ENCODE measurements at regions not wholly inside any gene's neighbourhood (a gene's known extent, or its start where the extent isn't known, plus 50 kb on each side); places are given as distances from the start of the nearest gene placed in this dataset.

DNA sequence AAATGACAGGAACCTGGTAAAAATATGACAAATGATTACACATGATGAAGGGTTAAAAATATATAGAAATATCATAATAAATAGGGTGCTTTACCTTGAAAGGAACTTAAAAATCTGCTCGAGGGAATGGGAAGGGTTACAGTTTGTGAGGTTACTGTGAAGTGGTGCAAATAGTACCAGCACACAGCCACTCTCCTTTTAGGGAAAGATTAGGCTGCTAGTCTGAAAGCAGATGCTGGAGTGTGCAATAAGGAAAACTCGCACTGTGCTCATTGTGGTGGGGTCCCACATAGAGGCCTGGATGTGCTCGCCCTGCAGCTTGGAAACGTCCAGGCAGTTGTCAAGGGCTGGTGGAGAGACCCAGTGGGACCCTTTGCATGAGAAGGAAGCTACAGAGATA, 145.9 kb upstream of the TBX20 start:
- TF ChIP-seq, protein P1, sequence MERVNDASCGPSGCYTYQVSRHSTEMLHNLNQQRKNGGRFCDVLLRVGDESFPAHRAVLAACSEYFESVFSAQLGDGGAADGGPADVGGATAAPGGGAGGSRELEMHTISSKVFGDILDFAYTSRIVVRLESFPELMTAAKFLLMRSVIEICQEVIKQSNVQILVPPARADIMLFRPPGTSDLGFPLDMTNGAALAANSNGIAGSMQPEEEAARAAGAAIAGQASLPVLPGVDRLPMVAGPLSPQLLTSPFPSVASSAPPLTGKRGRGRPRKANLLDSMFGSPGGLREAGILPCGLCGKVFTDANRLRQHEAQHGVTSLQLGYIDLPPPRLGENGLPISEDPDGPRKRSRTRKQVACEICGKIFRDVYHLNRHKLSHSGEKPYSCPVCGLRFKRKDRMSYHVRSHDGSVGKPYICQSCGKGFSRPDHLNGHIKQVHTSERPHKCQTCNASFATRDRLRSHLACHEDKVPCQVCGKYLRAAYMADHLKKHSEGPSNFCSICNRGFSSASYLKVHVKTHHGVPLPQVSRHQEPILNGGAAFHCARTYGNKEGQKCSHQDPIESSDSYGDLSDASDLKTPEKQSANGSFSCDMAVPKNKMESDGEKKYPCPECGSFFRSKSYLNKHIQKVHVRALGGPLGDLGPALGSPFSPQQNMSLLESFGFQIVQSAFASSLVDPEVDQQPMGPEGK (CRISPR knock-in tag; IDR thresholded peaks at IDR 0.05; ENCODE audit: borderline replicate concordance), result no peak
- TF ChIP-seq CSRNP3 (CRISPR knock-in tag; IDR thresholded peaks at IDR 0.05), result no peak
- no peak for TF ChIP-seq TCF4 (CRISPR knock-in tag; IDR thresholded peaks at IDR 0.05; ENCODE audit: borderline replicate concordance)
- TF ChIP-seq, protein P2, sequence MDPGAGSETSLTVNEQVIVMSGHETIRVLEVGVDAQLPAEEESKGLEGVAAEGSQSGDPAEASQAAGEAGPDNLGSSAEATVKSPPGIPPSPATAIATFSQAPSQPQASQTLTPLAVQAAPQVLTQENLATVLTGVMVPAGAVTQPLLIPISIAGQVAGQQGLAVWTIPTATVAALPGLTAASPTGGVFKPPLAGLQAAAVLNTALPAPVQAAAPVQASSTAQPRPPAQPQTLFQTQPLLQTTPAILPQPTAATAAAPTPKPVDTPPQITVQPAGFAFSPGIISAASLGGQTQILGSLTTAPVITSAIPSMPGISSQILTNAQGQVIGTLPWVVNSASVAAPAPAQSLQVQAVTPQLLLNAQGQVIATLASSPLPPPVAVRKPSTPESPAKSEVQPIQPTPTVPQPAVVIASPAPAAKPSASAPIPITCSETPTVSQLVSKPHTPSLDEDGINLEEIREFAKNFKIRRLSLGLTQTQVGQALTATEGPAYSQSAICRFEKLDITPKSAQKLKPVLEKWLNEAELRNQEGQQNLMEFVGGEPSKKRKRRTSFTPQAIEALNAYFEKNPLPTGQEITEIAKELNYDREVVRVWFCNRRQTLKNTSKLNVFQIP (CRISPR knock-in tag; IDR thresholded peaks at IDR 0.05; ENCODE audit: borderline replicate concordance, low read depth), result no peak
- TF ChIP-seq PPARA (CRISPR knock-in tag; IDR thresholded peaks at IDR 0.05; ENCODE audit: borderline replicate concordance), result no peak
- TF ChIP-seq OSR1 (CRISPR knock-in tag; IDR thresholded peaks at IDR 0.05), result no peak
- no peak for TF ChIP-seq SNAI2 (CRISPR knock-in tag; IDR thresholded peaks at IDR 0.05)
- TF ChIP-seq, protein P3, sequence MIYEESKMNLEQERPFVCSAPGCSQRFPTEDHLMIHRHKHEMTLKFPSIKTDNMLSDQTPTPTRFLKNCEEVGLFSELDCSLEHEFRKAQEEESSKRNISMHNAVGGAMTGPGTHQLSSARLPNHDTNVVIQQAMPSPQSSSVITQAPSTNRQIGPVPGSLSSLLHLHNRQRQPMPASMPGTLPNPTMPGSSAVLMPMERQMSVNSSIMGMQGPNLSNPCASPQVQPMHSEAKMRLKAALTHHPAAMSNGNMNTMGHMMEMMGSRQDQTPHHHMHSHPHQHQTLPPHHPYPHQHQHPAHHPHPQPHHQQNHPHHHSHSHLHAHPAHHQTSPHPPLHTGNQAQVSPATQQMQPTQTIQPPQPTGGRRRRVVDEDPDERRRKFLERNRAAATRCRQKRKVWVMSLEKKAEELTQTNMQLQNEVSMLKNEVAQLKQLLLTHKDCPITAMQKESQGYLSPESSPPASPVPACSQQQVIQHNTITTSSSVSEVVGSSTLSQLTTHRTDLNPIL (CRISPR knock-in tag; IDR thresholded peaks at IDR 0.05; ENCODE audit: low read depth), result no peak
- TF ChIP-seq ZFP3 (CRISPR knock-in tag; IDR thresholded peaks at IDR 0.05), result no peak
- TF ChIP-seq RARB (CRISPR knock-in tag; IDR thresholded peaks at IDR 0.05), result no peak
- TF ChIP-seq ESRRG (CRISPR knock-in tag; IDR thresholded peaks at IDR 0.05), result no peak
